IPS-NIHi11 (cell line): ENCODE measurements at regions not wholly inside any gene's neighbourhood (a gene's known extent, or its start where the extent isn't known, plus 50 kb on each side); places are given as distances from the start of the nearest gene placed in this dataset.

Experiments
- DNase-seq: peaks from one replicate; pipeline ENCODE4 v3.0.0; 2012; ENCODE audit warnings: mixed read lengths, low spot score

- DNase-seq = no peak
Observed at GRCh38 chr4:43782391-43782790, 666.2 kb downstream of the KCTD8 start.

- peak; percentile 18 for DNase-seq
Observed at GRCh38 chr4:43816116-43816515, 632.5 kb downstream of the KCTD8 start.

GRCh38 chr4:43822621-43823020, 626.0 kb downstream of the KCTD8 start:
- no peak for DNase-seq

- DNase-seq = no peak
Observed at GRCh38 chr4:43835869-43836268, 612.7 kb downstream of the KCTD8 start.

- no peak for DNase-seq
Observed at GRCh38 chr4:43837171-43837570, 611.4 kb downstream of the KCTD8 start.

GRCh38 chr4:43837604-43838003, 611.0 kb downstream of the KCTD8 start:
- no peak for DNase-seq

GRCh38 chr4:43842594-43842993, 606.0 kb downstream of the KCTD8 start:
- DNase-seq = no peak

GRCh38 chr4:43843501-43843900, 605.1 kb downstream of the KCTD8 start:
- peak; percentile 14 for DNase-seq

- no peak for DNase-seq
Observed at GRCh38 chr4:43846111-43846587, 602.5 kb downstream of the KCTD8 start.

GRCh38 chr4:43853565-43854264, 594.9 kb downstream of the KCTD8 start:
- DNase-seq = no peak

GRCh38 chr4:43855283-43855682, 593.3 kb downstream of the KCTD8 start:
- no peak for DNase-seq

- no peak for DNase-seq
Observed at GRCh38 chr4:43864616-43865146, 583.9 kb downstream of the KCTD8 start.

GRCh38 chr4:43867908-43868307, 580.7 kb downstream of the KCTD8 start:
- no peak for DNase-seq

- peak; percentile 8 for DNase-seq
Observed at GRCh38 chr4:43875655-43876054, 573.0 kb downstream of the KCTD8 start.

GRCh38 chr4:43882470-43882869, 566.1 kb downstream of the KCTD8 start:
- no peak for DNase-seq

GRCh38 chr4:43886196-43886595, 562.4 kb downstream of the KCTD8 start:
- no peak for DNase-seq

GRCh38 chr4:43898836-43899235, 549.8 kb downstream of the KCTD8 start:
- DNase-seq = no peak

GRCh38 chr4:43903456-43903855, 545.2 kb downstream of the KCTD8 start:
- DNase-seq = no peak

GRCh38 chr4:43918377-43918776, 530.2 kb downstream of the KCTD8 start:
- DNase-seq = no peak

- DNase-seq = no peak
Observed at GRCh38 chr4:43932448-43932847, 516.2 kb downstream of the KCTD8 start.

- DNase-seq = no peak
Observed at GRCh38 chr4:43943998-43944397, 504.6 kb downstream of the KCTD8 start.

- no peak for DNase-seq
Observed at GRCh38 chr4:43959976-43960375, 488.6 kb downstream of the KCTD8 start.

- no peak for DNase-seq
Observed at GRCh38 chr4:43968011-43968410, 480.6 kb downstream of the KCTD8 start.

GRCh38 chr4:43983610-43984009, 465.0 kb downstream of the KCTD8 start:
- DNase-seq = no peak
